ENCODE measurements at regions not wholly inside any gene's neighbourhood (a gene's known extent, or its start where the extent isn't known, plus 50 kb on each side); places are given as distances from the start of the nearest gene placed in this dataset.

- no peak for TF ChIP-seq CTCF (IDR thresholded peaks at IDR 0.05)
- TF ChIP-seq POLR2AphosphoS5 (IDR thresholded peaks at IDR 0.05): no peak
Observed at GRCh38 chr7:153948060-153948459, 104.1 kb upstream of the DPP6 start.

Data from prostate gland (tissue), 2 donors.